Gastroesophageal sphincter (tissue), 3 donors: ENCODE measurements at regions not wholly inside any gene's neighbourhood (a gene's known extent, or its start where the extent isn't known, plus 50 kb on each side); places are given as distances from the start of the nearest gene placed in this dataset.

Experiments used
- CTCF ChIP-seq, 4 experiments: fragments of 200-600 bp in 2 of 4; fragments of 450-650 bp in 2 of 4; sonication (generic) in 1 of 4; IDR thresholded peaks; one replicate each; pipeline ENCODE4 v1.5.1; 2017 to 2019; ENCODE audit warnings: antibody characterized with exemption in 4 of 4, mild to moderate bottlenecking in 2 of 4, moderate library complexity in 2 of 4
- EP300 ChIP-seq: sonication (generic); formaldehyde crosslinking; IDR thresholded peaks from one replicate; pipeline ENCODE4 v1.6.1; 2017; ENCODE audit warnings: antibody characterized with exemption, mild to moderate bottlenecking
- POLR2AphosphoS5 ChIP-seq: sonication (generic); formaldehyde crosslinking; IDR thresholded peaks from one replicate; pipeline ENCODE4 v1.6.1; 2017; ENCODE audit warnings: antibody characterized with exemption

- TF ChIP-seq CTCF (IDR thresholded peaks at IDR 0.05): no peak
- no peak for TF ChIP-seq POLR2AphosphoS5
- TF ChIP-seq EP300: no peak
Measured at GRCh38 chr2:226439337-226439736, 360.3 kb downstream of the IRS1 start.
